ENCODE measurements at regions not wholly inside any gene's neighbourhood (a gene's known extent, or its start where the extent isn't known, plus 50 kb on each side); places are given as distances from the start of the nearest gene placed in this dataset.

DNA sequence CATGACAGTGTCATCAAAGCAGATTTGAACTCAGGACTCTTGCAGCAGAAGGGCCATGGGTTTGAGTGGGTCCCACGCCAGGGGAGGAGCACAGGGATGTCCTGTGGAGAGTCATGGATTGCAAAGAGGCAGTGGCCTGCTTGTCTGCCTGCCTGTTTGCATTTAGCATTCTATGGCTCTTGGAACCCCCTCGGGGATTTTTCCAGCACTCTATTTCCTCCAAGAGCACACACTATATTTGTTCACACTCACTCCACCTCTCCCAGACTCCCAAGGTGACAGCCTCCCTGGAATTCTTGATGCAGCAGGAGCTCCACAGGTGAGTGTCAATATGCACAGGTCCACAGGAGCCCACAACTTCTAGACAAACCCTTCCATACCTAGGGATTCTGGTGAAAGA lies 73.1 kb upstream of the LRRN2 start:
- TF ChIP-seq POLR2AphosphoS5 (IDR thresholded peaks at IDR 0.05) (no peak), POLR2A (IDR thresholded peaks at IDR 0.05) (no peak)
- TF ChIP-seq, protein P1, sequence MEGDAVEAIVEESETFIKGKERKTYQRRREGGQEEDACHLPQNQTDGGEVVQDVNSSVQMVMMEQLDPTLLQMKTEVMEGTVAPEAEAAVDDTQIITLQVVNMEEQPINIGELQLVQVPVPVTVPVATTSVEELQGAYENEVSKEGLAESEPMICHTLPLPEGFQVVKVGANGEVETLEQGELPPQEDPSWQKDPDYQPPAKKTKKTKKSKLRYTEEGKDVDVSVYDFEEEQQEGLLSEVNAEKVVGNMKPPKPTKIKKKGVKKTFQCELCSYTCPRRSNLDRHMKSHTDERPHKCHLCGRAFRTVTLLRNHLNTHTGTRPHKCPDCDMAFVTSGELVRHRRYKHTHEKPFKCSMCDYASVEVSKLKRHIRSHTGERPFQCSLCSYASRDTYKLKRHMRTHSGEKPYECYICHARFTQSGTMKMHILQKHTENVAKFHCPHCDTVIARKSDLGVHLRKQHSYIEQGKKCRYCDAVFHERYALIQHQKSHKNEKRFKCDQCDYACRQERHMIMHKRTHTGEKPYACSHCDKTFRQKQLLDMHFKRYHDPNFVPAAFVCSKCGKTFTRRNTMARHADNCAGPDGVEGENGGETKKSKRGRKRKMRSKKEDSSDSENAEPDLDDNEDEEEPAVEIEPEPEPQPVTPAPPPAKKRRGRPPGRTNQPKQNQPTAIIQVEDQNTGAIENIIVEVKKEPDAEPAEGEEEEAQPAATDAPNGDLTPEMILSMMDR (IDR thresholded peaks at IDR 0.05) = no peak
